KMS-11 (cell line): ENCODE measurements at regions not wholly inside any gene's neighbourhood (a gene's known extent, or its start where the extent isn't known, plus 50 kb on each side); places are given as distances from the start of the nearest gene placed in this dataset.

ENCODE experiments used
- H2AFZ ChIP-seq: fragments of 200-600 bp; sonication (generic); 2 replicates; pipeline ENCODE4 v1.6.1; 2016; ENCODE audit warnings: antibody characterized with exemption, mixed run types, low read depth
- H3K27ac ChIP-seq: fragments of 200-600 bp; sonication (generic); 2 replicates; pipeline ENCODE4 v1.6.1; 2016; ENCODE audit warnings: mild to moderate bottlenecking, mixed run types
- H3K27me3 ChIP-seq: fragments of 200-600 bp; sonication (generic); 2 replicates; pipeline ENCODE4 v1.6.1; 2017; ENCODE audit warnings: mild to moderate bottlenecking, low read depth, mixed run types, moderate library complexity; ENCODE audit not compliant: insufficient read depth
- H3K36me3 ChIP-seq: fragments of 200-600 bp; sonication (generic); 2 replicates; pipeline ENCODE4 v1.6.1; 2017; ENCODE audit warnings: mild to moderate bottlenecking, mixed run types; ENCODE audit not compliant: insufficient read depth
- H3K4me1 ChIP-seq: fragments of 200-600 bp; sonication (generic); 2 replicates; pipeline ENCODE4 v1.6.1; 2016; ENCODE audit warnings: mild to moderate bottlenecking, low read depth, mixed run types; ENCODE audit not compliant: poor library complexity, severe bottlenecking
- H3K4me2 ChIP-seq: fragments of 200-600 bp; sonication (generic); 2 replicates; pipeline ENCODE4 v1.7.0; 2016; ENCODE audit warnings: mild to moderate bottlenecking, mixed run types
- H3K4me3 ChIP-seq: fragments of 200-600 bp; sonication (generic); IDR thresholded peaks from 2 replicates; pipeline ENCODE4 v1.6.1; 2017; ENCODE audit warnings: low read depth, low read length, mixed read lengths; ENCODE audit not compliant: insufficient read depth
- H3K79me2 ChIP-seq: fragments of 200-600 bp; sonication (generic); 2 replicates; pipeline ENCODE4 v1.6.1; 2016; ENCODE audit warnings: low read depth, mixed run types; ENCODE audit not compliant: insufficient read depth
- H3K9ac ChIP-seq: fragments of 200-600 bp; sonication (generic); 2 replicates; pipeline ENCODE4 v1.6.1; 2016; ENCODE audit warnings: mild to moderate bottlenecking, mixed run types
- H4K20me1 ChIP-seq: fragments of 200-600 bp; sonication (generic); 2 replicates; pipeline ENCODE4 v1.6.1; 2016; ENCODE audit warnings: mild to moderate bottlenecking, mixed run types; ENCODE audit not compliant: insufficient read depth
- TF ChIP-seq, protein P1 (sequence below): fragments of 200-600 bp; sonication (generic); conservative IDR thresholded peaks from 2 replicates; pipeline ENCODE4 v1.6.1; 2017; ENCODE audit warnings: low read depth, mild to moderate bottlenecking, antibody characterized with exemption, low read length, moderate library complexity, mixed read lengths

- H3K4me3 ChIP-seq: no peak overlapping the region
- H3K4me1 ChIP-seq: no peaks in the 10 kb centered on the region
- no peak overlapping the region for H3K4me2 ChIP-seq
- no peak overlapping the region for H3K9ac ChIP-seq
- no peak overlapping the region for H2AFZ ChIP-seq
- H3K36me3 ChIP-seq: no peaks in the 10 kb centered on the region
- no peaks in the 10 kb centered on the region for H4K20me1 ChIP-seq
- TF ChIP-seq, protein P1, sequence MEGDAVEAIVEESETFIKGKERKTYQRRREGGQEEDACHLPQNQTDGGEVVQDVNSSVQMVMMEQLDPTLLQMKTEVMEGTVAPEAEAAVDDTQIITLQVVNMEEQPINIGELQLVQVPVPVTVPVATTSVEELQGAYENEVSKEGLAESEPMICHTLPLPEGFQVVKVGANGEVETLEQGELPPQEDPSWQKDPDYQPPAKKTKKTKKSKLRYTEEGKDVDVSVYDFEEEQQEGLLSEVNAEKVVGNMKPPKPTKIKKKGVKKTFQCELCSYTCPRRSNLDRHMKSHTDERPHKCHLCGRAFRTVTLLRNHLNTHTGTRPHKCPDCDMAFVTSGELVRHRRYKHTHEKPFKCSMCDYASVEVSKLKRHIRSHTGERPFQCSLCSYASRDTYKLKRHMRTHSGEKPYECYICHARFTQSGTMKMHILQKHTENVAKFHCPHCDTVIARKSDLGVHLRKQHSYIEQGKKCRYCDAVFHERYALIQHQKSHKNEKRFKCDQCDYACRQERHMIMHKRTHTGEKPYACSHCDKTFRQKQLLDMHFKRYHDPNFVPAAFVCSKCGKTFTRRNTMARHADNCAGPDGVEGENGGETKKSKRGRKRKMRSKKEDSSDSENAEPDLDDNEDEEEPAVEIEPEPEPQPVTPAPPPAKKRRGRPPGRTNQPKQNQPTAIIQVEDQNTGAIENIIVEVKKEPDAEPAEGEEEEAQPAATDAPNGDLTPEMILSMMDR: no peak
- H3K79me2 ChIP-seq: no peaks in the 10 kb centered on the region
- H3K27ac ChIP-seq: no peak overlapping the region
- H3K27me3 ChIP-seq: no peaks in the 10 kb centered on the region
Observed at GRCh38 chr2:76469066-76469465, 758.4 kb upstream of the GCFC2 start.

DNA sequence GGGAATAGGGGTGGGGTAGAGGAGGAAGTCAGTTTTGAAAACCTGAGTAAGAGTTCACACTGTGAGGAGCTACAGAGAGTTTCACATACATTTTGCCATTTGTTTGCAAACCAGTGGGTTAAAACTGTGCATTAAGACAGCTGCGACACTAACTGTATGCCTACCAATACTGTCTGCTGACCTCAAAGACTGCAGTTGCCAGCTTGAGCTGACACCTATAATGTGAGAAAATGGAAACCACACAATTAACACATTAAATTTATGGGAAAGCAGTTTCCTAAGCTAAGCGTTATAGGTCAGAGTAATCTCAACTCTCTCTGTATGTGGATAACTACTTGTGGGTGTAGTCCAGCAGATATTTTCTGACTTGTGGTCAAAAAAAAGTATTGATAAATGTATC is 756.6 kb upstream of the GCFC2 start:
- no peaks in the 10 kb centered on the region for H3K36me3 ChIP-seq
- H3K27me3 ChIP-seq: no peaks in the 10 kb centered on the region
- H4K20me1 ChIP-seq: no peaks in the 10 kb centered on the region
- H3K4me3 ChIP-seq: no peak overlapping the region
- H3K9ac ChIP-seq: no peak overlapping the region
- H3K27ac ChIP-seq: no peak overlapping the region
- no peaks in the 10 kb centered on the region for H3K79me2 ChIP-seq
- no peak overlapping the region for H3K4me2 ChIP-seq
- no peak overlapping the region for H2AFZ ChIP-seq
- H3K4me1 ChIP-seq: no peaks in the 10 kb centered on the region
- TF ChIP-seq, protein P1: no peak

GRCh38 chr2:76464310-76464709 is 753.6 kb upstream of the GCFC2 start:
- no peak overlapping the region for H3K27ac ChIP-seq
- H4K20me1 ChIP-seq: no peaks in the 10 kb centered on the region
- H3K36me3 ChIP-seq: no peaks in the 10 kb centered on the region
- H3K27me3 ChIP-seq: no peaks in the 10 kb centered on the region
- no peak overlapping the region for H3K9ac ChIP-seq
- TF ChIP-seq, protein P1: no peak
- no peak overlapping the region for H2AFZ ChIP-seq
- no peak overlapping the region for H3K4me2 ChIP-seq
- H3K79me2 ChIP-seq: no peaks in the 10 kb centered on the region
- H3K4me3 ChIP-seq: no peak overlapping the region
- no peaks in the 10 kb centered on the region for H3K4me1 ChIP-seq

- no peaks in the 10 kb centered on the region for H3K79me2 ChIP-seq
- TF ChIP-seq, protein P1: no peak
- no peak overlapping the region for H3K4me2 ChIP-seq
- H3K27me3 ChIP-seq: no peaks in the 10 kb centered on the region
- H3K9ac ChIP-seq: no peak overlapping the region
- no peak overlapping the region for H2AFZ ChIP-seq
- H3K36me3 ChIP-seq: no peaks in the 10 kb centered on the region
- H3K4me1 ChIP-seq: no peaks in the 10 kb centered on the region
- no peak overlapping the region for H3K27ac ChIP-seq
- H4K20me1 ChIP-seq: no peaks in the 10 kb centered on the region
- H3K4me3 ChIP-seq: no peak overlapping the region
Observed at GRCh38 chr2:76461431-76461830, 750.7 kb upstream of the GCFC2 start.
